ENCODE measurements at regions not wholly inside any gene's neighbourhood (a gene's known extent, or its start where the extent isn't known, plus 50 kb on each side); places are given as distances from the start of the nearest gene placed in this dataset.

DNA sequence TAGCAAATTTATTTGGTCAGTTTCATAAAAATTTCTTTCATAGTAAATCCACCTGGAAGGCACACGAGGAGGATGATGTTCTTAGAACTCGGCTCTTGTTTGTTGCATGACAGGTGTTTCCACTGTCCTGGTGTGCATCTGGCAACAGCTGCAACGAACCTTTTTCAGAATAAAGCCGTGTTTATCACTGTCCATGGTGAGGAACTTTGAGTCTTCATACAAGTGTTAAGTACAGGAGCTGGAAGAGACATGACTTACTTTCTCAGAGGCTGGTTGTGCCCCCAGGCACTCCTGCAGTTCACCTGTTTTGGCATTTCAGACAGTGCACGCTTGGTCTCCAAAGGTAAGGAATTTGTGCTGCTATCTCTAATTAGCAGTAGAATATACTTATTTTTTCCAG lies 97.1 kb downstream of the ADAMTS1 start:
- dilution Hi-C loops (cut with MboI; ENCODE audit: extremely low pct_ligation_motif_present, low sequenced_read_pairs): no loop called here

DNA sequence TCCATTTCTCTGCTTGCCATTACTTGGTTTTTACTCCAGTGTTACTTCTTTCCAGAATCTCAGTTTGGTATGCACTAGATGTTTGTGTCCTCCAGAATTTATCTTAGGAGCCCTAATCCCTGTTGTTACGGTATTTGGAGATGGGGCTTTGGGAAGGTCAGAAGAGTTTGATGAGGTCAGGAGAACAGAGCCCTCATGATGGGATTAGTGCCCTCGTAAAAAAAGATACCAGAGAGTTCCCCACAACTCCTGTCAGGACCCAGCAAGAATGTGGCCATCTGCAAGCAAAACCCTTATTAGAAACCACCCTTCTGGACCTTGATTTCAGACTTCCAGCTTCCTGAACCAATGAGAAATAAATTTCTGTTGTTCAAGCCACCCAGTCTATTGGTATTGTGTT lies 98.0 kb downstream of the ADAMTS1 start:
- H3K9ac ChIP-seq (ENCODE audit: control insufficient read depth, extremely low read depth, insufficient read depth, low read length): no peak overlapping the region
- FAIRE-seq (no peak), DNase-seq (ENCODE audit: low read depth, low spot score) (no peak)
- no peaks in the 10 kb centered on the region for H4K20me1 ChIP-seq (ENCODE audit: control insufficient read depth, extremely low read depth, insufficient read depth, low read length)
- no peaks in the 10 kb centered on the region for H3K79me2 ChIP-seq (ENCODE audit: control insufficient read depth, insufficient read depth, low read length)
- no peak overlapping the region for H3K4me2 ChIP-seq (ENCODE audit: control insufficient read depth, extremely low read depth, insufficient read depth, low read depth, low read length)
- no peaks in the 10 kb centered on the region for H3K9me3 ChIP-seq (ENCODE audit: control insufficient read depth, low read depth, low read length)
- no peaks in the 10 kb centered on the region for H3K9me1 ChIP-seq (ENCODE audit: control insufficient read depth, extremely low read depth, insufficient read depth, low read length)
- no peak overlapping the region for H3K4me3 ChIP-seq (ENCODE audit: control insufficient read depth in 2 of 3, extremely low read depth in 1 of 3, insufficient read depth in 2 of 3, low read depth in 1 of 3, low read length in 3 of 3)
- no peak overlapping the region for H2AFZ ChIP-seq (ENCODE audit: control insufficient read depth, low read length)
- no peaks in the 10 kb centered on the region for H3K36me3 ChIP-seq (ENCODE audit: control insufficient read depth in 2 of 2, extremely low read depth in 1 of 2, insufficient read depth in 2 of 2, low read length in 2 of 2)
- H3K27ac ChIP-seq (ENCODE audit: control insufficient read depth, insufficient read depth, low read length): no peak overlapping the region
- no peaks in the 10 kb centered on the region for H3K4me1 ChIP-seq (ENCODE audit: control insufficient read depth, extremely low read depth, insufficient read depth, low read length)
- no peaks in the 10 kb centered on the region for H3K27me3 ChIP-seq (ENCODE audit: control insufficient read depth, extremely low read depth, insufficient read depth, low read length)
- no peak for TF ChIP-seq EZH2 (IDR thresholded peaks at IDR 0.05; ENCODE audit: low read length)
- TF ChIP-seq, protein P1, sequence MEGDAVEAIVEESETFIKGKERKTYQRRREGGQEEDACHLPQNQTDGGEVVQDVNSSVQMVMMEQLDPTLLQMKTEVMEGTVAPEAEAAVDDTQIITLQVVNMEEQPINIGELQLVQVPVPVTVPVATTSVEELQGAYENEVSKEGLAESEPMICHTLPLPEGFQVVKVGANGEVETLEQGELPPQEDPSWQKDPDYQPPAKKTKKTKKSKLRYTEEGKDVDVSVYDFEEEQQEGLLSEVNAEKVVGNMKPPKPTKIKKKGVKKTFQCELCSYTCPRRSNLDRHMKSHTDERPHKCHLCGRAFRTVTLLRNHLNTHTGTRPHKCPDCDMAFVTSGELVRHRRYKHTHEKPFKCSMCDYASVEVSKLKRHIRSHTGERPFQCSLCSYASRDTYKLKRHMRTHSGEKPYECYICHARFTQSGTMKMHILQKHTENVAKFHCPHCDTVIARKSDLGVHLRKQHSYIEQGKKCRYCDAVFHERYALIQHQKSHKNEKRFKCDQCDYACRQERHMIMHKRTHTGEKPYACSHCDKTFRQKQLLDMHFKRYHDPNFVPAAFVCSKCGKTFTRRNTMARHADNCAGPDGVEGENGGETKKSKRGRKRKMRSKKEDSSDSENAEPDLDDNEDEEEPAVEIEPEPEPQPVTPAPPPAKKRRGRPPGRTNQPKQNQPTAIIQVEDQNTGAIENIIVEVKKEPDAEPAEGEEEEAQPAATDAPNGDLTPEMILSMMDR (optimal IDR thresholded peaks at IDR 0.05 in 1 of 3, IDR thresholded peaks at IDR 0.05 in 1 of 3, conservative IDR thresholded peaks at IDR 0.05 in 1 of 3; ENCODE audit: extremely low read depth in 1 of 3, insufficient read depth in 2 of 3, low read length in 3 of 3): no peak
- dilution Hi-C loops (cut with MboI; ENCODE audit: extremely low pct_ligation_motif_present, low sequenced_read_pairs): no loop called here

More for the DNA sequence above, 97.1 kb downstream of the ADAMTS1 start:
- Histone ChIP-seq H4K20me1 (ENCODE audit: control insufficient read depth, extremely low read depth, insufficient read depth, low read length) (no peaks in the 10 kb centered on the region), H3K79me2 (ENCODE audit: control insufficient read depth, insufficient read depth, low read length) (no peaks in the 10 kb centered on the region), H3K4me2 (ENCODE audit: control insufficient read depth, extremely low read depth, insufficient read depth, low read depth, low read length) (no peak overlapping the region), H3K27ac (ENCODE audit: control insufficient read depth, insufficient read depth, low read length) (no peak overlapping the region), H3K36me3 (ENCODE audit: control insufficient read depth in 2 of 2, extremely low read depth in 1 of 2, insufficient read depth in 2 of 2, low read length in 2 of 2) (no peaks in the 10 kb centered on the region), H3K9me1 (ENCODE audit: control insufficient read depth, extremely low read depth, insufficient read depth, low read length) (no peaks in the 10 kb centered on the region), H3K27me3 (ENCODE audit: control insufficient read depth, extremely low read depth, insufficient read depth, low read length) (no peaks in the 10 kb centered on the region), H3K9me3 (ENCODE audit: control insufficient read depth, low read depth, low read length) (no peaks in the 10 kb centered on the region), H3K4me1 (ENCODE audit: control insufficient read depth, extremely low read depth, insufficient read depth, low read length) (no peaks in the 10 kb centered on the region), H3K9ac (ENCODE audit: control insufficient read depth, extremely low read depth, insufficient read depth, low read length) (no peak overlapping the region), H2AFZ (ENCODE audit: control insufficient read depth, low read length) (no peak overlapping the region), H3K4me3 (ENCODE audit: control insufficient read depth in 2 of 3, extremely low read depth in 1 of 3, insufficient read depth in 2 of 3, low read depth in 1 of 3, low read length in 3 of 3) (no peak overlapping the region)
- TF ChIP-seq, protein P1 (optimal IDR thresholded peaks at IDR 0.05 in 1 of 3, IDR thresholded peaks at IDR 0.05 in 1 of 3, conservative IDR thresholded peaks at IDR 0.05 in 1 of 3; ENCODE audit: extremely low read depth in 1 of 3, insufficient read depth in 2 of 3, low read length in 3 of 3): no peak
- no peak for TF ChIP-seq EZH2 (IDR thresholded peaks at IDR 0.05; ENCODE audit: low read length)
- DNase-seq (ENCODE audit: low read depth, low spot score) (no peak), FAIRE-seq (no peak)
